HG03039 (cell line): ENCODE measurements at regions not wholly inside any gene's neighbourhood (a gene's known extent, or its start where the extent isn't known, plus 50 kb on each side); places are given as distances from the start of the nearest gene placed in this dataset.
"Not testable (repeated sequence)": the region's sequence is repeated elsewhere in the genome, so short reads cannot be mapped to it uniquely, and the experiment has no call there.

Experiments
- ATAC-seq: cut with Tn5 transposase; IDR thresholded peaks from one replicate; pipeline ENCODE4 v1.9.1; 2021; ENCODE audit warnings: mild to moderate bottlenecking, moderate library complexity; ENCODE audit not compliant: unreplicated experiment

DNA sequence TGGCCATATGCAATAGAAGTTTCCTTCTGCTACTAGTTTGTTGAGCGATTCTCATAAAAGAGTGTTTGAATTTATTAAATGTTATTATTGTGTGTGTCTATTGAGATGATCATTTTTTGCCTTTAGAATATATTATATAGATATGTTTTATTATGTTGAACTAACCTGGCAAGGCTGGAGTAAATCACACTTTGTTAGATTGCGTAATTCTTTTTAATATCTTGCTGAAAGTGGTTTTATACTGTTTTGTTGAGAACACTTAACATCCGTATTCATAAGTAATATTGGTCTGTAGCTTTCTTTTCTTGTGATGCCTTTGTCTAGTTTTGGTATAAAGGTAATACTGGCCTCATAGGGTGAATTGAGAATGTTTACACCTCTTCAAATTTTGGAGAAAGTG, 574.3 kb upstream of the PCDH20 start:
- no peak for ATAC-seq

DNA sequence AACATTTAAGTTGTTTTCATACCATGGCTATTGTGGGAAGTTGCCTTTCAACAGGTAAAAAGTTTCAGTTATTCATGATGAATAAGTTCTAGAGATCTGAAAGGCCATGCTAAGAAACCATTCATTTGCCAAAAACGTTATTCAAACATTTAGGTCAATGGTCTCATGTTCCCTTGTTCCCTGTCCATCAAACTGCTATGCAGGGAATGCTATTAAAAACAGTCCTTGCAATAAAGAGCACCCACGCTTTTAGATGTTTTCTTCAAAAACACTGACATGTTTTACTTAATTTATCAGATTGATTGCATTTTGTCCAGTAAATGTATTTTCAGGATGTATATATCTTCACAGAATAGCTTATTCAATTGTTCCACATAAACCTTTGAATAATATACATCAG, 573.2 kb upstream of the PCDH20 start:
- ATAC-seq = no peak

DNA sequence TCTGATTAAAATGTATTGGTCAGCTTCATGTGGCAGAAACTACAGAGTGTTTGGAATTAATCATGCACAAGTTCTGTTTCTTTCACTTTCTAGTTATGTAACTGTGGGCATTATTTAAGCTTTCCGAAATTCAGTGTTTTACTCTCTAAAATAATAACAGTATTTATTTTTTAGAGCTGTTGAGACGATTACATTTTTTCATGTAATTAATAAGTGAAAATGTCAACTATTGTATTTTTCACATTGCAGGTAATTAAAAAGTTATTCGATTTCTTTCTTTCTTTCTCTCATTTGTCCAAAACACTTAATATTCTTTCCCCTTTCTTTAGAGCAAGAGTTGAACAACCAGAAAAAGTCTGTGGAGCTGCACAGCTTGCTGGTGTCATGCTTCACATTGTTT, 559.4 kb upstream of the PCDH20 start:
- no peak for ATAC-seq

DNA sequence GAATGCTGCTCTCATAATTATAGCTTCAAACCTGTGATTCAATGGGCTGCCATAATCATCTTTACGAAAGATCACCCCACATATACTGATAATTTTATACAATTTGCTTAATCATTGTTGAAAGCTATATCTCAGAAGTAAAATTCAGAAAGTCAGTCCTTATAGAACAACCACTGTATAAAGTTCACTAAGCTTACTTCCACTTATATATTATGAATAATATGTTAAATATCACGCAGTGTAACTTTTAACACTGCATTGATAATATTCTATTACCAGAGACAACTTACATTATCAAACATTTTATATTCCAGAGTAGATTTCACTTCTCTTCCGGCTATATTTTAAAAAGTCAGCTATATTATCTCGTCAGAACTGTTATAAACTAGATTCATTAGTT, 550.1 kb upstream of the PCDH20 start:
- ATAC-seq = no peak

DNA sequence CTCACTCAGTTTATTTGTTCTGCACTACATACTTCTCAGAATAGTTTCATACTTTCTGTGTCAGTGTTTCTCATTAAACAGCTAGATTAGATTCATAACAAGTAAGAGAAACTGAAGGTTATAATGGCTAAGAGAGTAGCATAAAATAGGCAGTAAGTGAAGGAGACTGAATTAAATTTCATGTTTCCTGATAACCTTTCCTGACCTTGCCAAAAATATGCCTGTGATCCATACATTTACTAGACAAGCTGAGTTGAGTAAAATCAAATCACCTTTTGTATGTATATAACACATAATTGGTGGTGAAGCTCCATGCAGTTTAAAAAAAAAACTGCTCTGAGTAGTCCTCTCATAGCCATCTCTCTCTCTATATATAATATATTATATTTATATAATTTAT, 545.3 kb upstream of the PCDH20 start:
- no peak for ATAC-seq

DNA sequence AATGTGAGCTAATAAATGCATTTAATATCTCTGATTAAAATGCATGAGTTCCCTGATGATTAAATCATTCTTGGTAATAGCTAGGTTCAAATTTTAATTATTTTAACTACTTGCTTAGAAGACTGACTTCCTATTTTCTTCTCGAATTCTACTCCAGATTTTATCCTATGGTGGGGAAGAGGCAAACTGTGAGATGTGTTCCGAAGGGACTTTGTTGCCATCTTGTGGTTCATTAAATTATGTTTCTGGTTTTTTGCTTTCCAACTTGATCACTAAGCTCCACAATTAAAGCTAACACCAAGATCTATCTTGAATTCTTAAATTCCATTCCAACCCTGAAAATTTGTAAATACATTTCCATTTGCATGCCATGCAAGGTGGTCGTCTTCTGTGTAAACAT, 538.4 kb upstream of the PCDH20 start:
- ATAC-seq = no peak

DNA sequence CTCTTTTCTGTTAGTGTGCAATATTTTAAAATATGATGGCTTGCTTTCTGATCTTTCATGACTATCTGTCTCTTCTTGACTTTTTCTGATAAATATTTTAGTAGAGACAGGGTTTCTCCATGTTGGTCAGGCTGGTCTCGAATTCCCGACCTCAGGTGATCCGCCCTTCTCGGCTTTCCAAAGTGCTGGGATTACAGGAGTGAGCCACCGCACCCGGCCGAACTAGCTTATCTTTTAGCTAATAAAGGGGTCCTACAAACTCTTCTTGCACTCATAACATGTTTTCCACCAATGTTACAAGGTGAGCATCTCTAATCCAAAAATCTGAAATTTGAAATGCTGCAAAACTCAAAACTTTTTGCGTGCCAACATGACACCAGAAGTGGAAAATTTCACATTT, 535.2 kb upstream of the PCDH20 start:
- ATAC-seq = no peak

DNA sequence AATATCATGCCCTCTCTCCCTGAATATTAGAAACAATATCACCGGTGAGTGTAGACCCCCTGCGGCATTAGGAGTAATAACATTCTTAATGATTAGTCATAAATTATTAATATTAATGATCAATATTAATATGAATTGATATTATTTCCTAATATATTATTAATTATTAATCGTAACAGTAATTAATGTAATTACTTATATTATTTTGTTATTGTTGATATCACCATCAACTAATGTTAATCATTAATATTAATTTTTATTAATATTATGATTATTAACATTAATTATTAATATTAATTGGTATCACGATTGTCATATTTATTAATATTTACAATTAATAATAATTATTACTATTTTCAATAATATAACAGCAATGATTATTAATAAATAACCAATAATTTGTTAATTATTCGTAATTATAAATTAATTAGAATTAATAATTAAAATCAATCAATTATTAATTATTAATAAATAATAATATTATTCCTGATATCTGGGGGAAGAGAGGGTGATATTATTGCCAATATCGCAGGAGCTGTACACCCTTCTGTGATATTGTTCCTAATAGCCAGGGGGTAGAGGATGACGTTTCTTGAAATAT, 528.8 kb upstream of the PCDH20 start:
- ATAC-seq = no peak

DNA sequence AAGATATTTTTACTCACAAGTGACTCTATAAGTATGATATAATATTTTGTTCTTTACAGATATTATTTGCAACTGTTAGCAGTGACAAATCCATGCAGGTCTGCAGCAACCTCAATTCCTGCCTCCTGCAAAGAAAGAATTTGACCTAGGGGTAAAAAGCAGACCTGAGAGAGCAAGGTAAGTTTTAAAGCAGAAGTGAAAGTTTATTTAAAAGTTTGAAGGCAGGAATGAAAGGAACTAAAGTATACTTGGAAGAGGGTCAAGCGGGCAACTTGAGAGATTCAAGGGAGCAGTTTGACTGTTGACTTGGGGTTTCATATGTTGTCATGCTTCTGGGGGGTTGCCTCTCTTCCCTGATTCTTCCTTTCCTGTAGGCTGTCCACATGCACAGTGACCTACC, 520.1 kb upstream of the PCDH20 start:
- ATAC-seq = no peak

DNA sequence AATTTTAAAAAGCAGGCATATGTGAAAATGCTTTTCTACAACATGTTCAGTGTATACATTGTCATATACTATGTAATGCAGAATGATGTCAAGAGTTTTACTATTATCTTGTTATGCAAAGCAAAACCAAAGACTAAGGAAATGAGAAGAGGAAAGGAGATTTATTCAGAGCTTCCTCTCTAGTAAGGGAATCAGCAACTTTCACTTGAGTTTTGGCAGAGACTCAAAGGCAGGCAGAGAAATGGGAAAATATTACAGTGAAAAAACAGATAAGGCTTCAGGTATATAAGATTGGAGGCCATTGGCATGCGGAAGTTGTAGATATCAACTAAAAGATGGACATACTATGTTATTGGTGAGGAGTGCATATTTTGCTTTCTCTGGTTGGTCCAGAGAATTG, 512.0 kb upstream of the PCDH20 start:
- no peak for ATAC-seq

DNA sequence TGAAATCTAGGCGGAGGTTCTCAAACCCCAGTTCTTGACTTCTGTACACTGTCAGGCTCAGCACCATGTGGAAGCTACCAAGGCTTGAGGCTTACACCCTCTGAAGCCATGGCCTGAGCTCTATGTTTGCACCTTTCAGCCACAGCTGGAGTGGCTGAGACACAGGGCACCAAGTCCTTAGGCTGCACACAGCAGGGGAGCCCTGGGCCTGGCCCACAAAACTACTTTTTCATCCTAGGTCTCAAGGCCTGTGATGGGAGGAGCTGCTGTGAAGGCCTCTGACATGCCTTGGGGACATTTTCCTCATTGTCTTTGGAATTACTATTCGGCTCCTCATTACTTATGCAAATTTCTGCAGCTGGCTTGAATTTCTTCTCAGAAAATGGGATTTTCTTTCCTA, 503.2 kb upstream of the PCDH20 start:
- no peak for ATAC-seq

DNA sequence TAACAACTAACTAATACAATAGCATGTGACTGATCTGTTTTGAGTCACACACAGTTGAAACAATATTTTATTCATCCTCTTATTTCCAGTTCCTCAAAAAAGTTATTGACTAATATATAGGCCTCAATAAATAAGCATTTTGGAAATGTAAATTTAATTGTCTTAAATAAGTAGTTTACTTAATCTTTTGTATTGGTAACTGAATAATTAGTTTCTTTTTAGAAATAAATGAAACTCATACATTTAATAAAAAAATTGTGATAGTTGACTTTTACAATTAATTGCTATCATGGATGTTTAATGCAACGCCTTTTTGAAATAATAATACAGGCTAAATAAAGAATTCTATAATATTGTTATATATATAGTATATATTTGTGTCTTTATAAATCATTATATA, 500.8 kb upstream of the PCDH20 start:
- ATAC-seq = no peak

DNA sequence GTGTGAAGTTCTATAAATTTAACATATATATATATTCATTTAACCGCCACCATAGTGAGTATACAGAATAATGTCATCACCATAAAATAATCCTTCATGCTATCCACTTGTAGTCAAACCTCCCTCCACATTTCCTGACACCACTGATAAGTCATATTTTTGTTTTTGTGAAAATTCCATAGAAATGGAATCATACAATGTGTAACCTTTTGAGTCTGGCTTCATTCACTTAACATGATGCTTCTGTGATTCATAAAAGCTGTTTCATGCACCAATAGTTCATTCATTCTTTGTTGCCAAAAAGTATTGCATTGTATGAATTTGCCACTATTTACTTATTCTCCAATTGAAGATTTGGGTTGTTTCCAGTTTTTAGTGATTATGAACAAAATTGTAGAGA, 497.5 kb upstream of the PCDH20 start:
- ATAC-seq = no peak

DNA sequence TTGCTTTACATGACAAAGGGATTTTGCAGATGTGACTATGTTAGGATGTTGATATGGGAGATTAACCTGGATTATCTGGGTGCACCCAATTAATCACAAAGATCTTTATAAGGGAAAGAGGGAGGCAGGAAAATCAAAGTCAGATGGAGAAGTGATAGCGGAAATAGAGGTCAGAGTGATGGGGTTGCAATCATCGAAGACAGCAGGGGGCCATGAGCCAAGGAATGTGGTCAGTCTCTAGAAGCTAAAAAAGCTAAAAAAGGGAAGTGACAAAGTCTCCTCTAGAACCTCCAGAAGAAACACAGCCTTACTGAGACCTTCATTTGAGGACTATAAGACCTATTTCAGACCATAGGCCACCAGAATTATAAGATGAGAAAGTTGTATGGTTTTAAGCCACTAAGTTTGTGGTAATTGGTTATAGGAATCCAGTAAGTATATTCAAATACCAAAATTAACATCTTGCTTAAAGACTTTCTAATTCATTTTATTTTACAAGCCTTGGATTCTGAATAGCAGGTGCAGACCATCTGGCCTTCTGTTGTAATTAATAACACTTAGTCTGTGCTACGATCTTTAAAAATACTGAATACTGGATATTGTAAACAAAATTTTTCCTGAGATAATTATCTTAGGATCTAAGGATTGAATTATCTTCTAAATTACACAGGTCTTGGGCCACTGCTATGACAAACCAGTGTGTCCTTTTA, 493.4 kb upstream of the PCDH20 start:
- no peak for ATAC-seq

DNA sequence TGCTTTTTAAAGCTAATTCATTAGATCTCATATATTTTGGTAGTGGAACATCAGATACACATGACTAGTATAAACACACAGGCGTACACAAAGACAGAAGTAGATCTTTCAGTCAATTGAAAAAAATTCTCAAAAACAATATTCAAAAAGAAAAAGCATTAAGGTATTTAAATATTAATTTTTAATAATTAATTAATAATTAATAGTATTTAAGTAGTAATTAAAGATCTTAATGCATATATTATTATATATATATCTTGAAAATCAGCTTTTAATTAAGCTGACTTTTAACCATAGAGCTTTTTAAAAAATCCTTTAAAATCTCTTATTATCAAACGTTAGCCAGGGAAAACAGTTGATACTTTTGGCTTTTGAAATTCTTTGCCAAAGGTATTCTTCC, 489.4 kb upstream of the PCDH20 start:
- ATAC-seq = no peak

DNA sequence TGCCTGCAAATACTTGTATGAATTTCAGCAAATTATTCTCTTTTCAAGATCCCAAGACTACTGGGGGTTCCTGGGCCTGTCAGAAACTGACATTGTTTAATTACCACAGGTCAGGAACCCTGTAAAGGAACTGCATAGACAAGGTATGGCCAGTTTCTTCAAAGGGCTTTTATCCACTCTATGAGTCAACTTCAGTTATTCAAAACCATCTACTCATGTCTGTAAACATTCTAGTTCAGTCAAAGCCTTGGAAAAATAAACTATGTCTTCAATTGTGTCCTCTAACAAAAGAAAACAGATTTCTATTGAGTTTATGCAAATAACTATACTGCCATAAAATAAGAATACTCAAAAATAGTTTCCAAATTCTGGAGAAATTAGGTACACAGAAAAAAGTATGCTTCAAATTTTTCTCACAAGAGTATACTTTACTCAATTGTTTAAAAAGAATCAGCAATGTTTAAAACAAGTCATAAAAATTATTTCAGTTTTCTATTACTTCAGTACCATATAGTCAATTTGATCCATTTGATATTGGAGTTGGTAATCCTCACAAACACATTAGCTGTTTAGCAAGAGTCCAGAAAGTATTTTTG, 486.4 kb upstream of the PCDH20 start:
- no peak for ATAC-seq

DNA sequence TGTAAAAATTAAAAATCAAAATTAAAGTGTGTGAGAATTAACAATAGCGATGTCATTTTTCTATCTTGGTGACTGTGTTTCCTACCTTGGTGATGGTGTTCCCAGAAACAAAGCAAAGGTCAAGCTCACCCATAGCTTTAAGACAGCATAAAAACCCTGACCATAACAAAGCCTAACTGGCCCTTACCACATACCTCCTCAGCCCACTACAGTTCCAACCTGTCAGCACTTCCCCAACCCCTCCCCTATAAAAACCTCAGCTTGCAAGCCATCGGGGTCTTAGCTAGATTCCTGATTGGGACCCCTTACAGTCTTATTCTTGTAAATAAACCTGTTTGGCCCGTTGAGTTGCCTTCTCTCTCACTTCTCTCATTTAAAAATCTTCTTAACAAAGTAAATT, 484.4 kb upstream of the PCDH20 start:
- ATAC-seq = no peak

DNA sequence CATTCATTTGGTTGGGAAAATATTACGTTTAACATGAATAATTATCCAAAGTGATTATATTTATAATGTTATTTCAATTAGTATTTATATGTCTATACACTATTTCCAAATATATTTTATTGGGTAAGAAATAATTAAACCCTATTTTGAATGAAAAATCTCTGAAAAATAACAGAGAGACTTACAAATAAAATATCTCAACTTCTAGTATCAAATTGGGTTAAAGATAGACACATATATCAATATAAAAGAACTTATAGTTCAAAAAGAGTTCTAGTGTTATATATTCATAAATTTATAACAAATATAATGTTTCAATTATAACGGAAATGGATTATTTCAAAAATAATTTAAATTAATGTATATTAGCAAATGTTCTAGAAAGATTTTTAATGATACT, 482.6 kb upstream of the PCDH20 start:
- ATAC-seq = no peak

DNA sequence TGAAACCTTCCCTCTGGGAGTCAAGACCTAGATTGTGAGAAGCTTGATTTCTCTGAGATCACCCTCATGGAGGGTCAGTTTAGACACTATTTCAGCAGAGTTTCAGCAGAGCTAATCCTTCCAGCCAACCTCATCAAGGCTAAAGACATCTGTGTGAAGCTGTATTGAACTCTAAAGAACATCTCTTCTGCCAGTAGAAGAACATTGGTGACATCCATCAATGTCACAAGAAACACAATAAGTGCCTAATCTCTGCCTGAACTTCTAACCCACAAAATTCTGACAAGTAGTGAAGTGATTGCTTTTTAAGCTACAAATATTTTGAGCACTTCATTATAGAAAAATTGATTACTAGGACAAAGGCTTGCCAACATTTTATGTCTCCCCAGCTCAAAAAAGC, 475.8 kb upstream of the PCDH20 start:
- ATAC-seq = no peak

DNA sequence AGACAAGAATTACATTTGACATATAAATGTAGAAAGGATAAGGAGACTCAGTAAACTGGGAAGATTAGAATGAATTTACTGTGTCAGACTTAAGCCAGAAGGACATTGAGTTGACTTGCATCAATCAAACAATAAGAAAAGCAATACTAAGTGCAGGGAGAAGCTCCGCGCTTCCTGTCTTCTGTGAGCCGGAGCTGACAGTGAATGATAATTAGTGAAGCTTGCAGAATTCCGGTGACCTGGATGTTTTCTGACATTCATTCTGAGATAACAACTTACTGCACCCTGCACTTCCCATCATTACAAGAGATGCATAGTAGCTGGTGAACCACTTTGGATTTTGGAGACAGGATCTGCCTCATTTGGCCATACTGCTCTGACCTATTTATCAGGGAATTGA, 469.2 kb upstream of the PCDH20 start:
- ATAC-seq = no peak

DNA sequence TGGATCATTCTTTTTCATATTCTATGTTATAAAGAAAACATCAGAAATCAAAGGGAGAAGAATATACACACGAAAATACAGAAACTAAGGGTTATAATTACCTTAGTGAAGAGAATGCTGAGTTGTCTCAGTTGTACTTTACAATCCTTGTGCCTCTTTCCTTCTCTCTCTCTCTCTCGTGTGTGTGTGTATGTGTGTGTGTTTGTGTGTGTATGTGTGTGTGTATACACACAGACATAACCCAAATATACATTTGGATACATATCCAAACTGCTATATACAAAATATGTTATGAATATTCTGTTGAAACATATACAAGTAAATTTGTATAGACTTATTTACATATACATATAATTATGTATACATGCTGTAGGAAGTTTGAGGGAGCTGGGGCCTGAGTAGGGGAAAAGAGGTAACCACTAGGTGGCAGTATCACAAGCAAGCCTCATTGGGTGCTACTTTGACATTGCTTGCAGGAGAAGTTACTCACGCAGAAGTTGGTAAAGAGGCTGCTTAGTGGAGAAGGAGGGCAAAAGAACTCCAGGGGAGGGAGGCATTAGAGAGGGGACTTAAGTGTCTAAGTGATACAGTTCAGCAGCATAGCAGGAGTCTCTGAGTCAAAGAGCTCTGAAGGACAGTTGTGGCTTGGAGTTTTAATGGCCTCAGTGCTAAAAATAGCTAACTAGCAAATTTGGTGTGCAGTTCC, 465.1 kb upstream of the PCDH20 start:
- peak; percentile 58 for ATAC-seq

DNA sequence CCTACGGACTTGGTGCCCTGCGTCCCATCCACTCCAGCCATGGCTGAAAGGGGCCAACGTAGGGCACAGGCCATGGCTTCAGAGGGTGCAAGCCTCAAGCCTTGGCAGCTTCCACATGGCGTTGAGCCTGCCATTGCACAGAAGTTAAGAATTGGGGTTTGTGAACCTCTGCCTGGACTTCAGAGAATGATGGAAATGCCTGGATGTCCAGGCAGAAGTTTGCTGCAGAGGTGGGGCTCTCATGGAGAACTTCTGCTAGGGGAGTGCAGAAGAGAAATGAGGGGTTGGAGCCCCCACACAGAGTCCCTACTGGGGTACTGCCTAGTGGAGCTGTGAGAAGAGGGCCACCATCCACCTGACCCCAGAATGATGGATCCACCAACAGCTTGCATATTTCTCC, 462.9 kb upstream of the PCDH20 start:
- not testable (repeated sequence) for ATAC-seq
